ENCODE measurements at regions not wholly inside any gene's neighbourhood (a gene's known extent, or its start where the extent isn't known, plus 50 kb on each side); places are given as distances from the start of the nearest gene placed in this dataset.

DNA sequence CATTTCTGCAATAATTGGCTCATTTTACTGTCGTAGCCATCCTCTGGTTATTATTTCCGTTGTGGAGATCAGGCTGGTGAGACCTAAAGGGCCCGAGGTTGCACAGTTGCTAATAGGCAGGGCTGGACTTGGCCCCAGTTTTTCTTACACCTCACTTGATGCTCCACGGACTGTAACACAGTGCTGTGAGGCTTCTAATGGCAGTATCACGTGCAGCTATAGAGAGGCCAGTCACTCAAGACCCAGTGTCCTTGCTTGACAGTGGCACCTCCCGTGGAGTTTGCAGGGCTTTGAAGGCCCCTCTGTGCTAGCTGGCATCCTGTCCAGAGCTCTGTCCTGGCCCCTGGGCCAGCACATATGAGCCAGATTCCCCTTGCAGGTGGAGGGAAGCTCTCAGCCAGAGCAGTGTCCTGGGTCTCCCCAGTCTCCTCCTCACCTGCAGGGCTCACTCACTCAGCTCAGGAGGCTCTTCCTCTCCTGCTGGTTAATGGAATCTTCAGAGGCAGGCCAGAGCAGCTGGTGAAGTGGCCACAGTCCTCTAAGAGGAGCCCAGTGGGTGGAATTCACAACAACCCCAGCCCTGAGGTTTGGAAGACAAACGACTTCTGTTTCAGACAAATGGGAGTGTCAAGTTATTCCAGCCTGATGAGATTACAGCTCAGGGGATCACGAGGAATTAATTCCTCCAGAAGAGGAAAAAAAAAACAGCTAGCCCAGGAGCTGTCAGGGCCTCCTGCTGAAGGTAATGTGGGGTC lies 114.2 kb upstream of the FAM180A start:
- TF ChIP-seq EP300 (IDR thresholded peaks at IDR 0.05) (no peak), POLR2AphosphoS5 (IDR thresholded peaks at IDR 0.05) (no peak)

Measured in gastroesophageal sphincter (tissue), 2 donors.